ENCODE measurements at regions not wholly inside any gene's neighbourhood (a gene's known extent, or its start where the extent isn't known, plus 50 kb on each side); places are given as distances from the start of the nearest gene placed in this dataset.

GRCh38 chr4:171534391-171534790, 278.8 kb upstream of the GALNTL6 start:
- no peak for TF ChIP-seq EZH2phosphoT487 (IDR thresholded peaks at IDR 0.05; ENCODE audit: low read length)
- TF ChIP-seq, protein P1, sequence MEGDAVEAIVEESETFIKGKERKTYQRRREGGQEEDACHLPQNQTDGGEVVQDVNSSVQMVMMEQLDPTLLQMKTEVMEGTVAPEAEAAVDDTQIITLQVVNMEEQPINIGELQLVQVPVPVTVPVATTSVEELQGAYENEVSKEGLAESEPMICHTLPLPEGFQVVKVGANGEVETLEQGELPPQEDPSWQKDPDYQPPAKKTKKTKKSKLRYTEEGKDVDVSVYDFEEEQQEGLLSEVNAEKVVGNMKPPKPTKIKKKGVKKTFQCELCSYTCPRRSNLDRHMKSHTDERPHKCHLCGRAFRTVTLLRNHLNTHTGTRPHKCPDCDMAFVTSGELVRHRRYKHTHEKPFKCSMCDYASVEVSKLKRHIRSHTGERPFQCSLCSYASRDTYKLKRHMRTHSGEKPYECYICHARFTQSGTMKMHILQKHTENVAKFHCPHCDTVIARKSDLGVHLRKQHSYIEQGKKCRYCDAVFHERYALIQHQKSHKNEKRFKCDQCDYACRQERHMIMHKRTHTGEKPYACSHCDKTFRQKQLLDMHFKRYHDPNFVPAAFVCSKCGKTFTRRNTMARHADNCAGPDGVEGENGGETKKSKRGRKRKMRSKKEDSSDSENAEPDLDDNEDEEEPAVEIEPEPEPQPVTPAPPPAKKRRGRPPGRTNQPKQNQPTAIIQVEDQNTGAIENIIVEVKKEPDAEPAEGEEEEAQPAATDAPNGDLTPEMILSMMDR (IDR thresholded peaks at IDR 0.05; ENCODE audit: low read length): no peak
